T-helper 2 cell (primary cell): ENCODE measurements at regions not wholly inside any gene's neighbourhood (a gene's known extent, or its start where the extent isn't known, plus 50 kb on each side); places are given as distances from the start of the nearest gene placed in this dataset.

Experiments
- DNase-seq, 5 experiments: peaks; one replicate each; pipeline versions ENCODE4 v3.0.0 to v3.0.0-alpha.2; 2012 to 2022

- no peak for DNase-seq
These were observed 70.2 kb downstream of the RND3 start for GRCh38 chr2:150417278-150417677.

- no peak for DNase-seq
These were observed 72.4 kb downstream of the RND3 start for GRCh38 chr2:150415022-150415421.

GRCh38 chr2:150413910-150414309, 73.6 kb downstream of the RND3 start:
- no peak for DNase-seq

GRCh38 chr2:150413366-150413765, 74.1 kb downstream of the RND3 start:
- DNase-seq: no peak

GRCh38 chr2:150410809-150411208, 76.7 kb downstream of the RND3 start:
- DNase-seq: no peak

GRCh38 chr2:150409196-150409595, 78.3 kb downstream of the RND3 start:
- no peak for DNase-seq

GRCh38 chr2:150404147-150404546, 83.3 kb downstream of the RND3 start:
- no peak for DNase-seq

GRCh38 chr2:150403457-150403856, 84.0 kb downstream of the RND3 start:
- DNase-seq: peak in 1 of 5 experiments; percentile 48

- no peak for DNase-seq
These were observed 84.5 kb downstream of the RND3 start for GRCh38 chr2:150402953-150403352.

GRCh38 chr2:150400849-150401248, 86.6 kb downstream of the RND3 start:
- DNase-seq: no peak

GRCh38 chr2:150392614-150393013, 94.9 kb downstream of the RND3 start:
- DNase-seq: no peak

- DNase-seq: no peak
These were observed 95.7 kb downstream of the RND3 start for GRCh38 chr2:150391779-150392178.

- DNase-seq: no peak
These were observed 98.0 kb downstream of the RND3 start for GRCh38 chr2:150389447-150389846.

GRCh38 chr2:150388289-150388625, 99.2 kb downstream of the RND3 start:
- DNase-seq: no peak

- DNase-seq: no peak
These were observed 99.7 kb downstream of the RND3 start for GRCh38 chr2:150387586-150388288.

GRCh38 chr2:150385211-150385610, 102.3 kb downstream of the RND3 start:
- no peak for DNase-seq

GRCh38 chr2:150383587-150383986, 103.9 kb downstream of the RND3 start:
- no peak for DNase-seq

- no peak for DNase-seq
These were observed 108.3 kb downstream of the RND3 start for GRCh38 chr2:150379166-150379565.

- no peak for DNase-seq
These were observed 108.8 kb downstream of the RND3 start for GRCh38 chr2:150378686-150379085.

GRCh38 chr2:150376553-150377335, 110.7 kb downstream of the RND3 start:
- DNase-seq: no peak

- DNase-seq: no peak
These were observed 112.1 kb downstream of the RND3 start for GRCh38 chr2:150375333-150375732.

- no peak for DNase-seq
These were observed 113.0 kb downstream of the RND3 start for GRCh38 chr2:150374492-150374891.

- no peak for DNase-seq
These were observed 114.1 kb downstream of the RND3 start for GRCh38 chr2:150373374-150373773.

- no peak for DNase-seq
These were observed 116.2 kb downstream of the RND3 start for GRCh38 chr2:150371044-150371818.
